H1 (cell line): ENCODE measurements at regions not wholly inside any gene's neighbourhood (a gene's known extent, or its start where the extent isn't known, plus 50 kb on each side); places are given as distances from the start of the nearest gene placed in this dataset.

ENCODE experiments used
- CTCF ChIA-PET: fragments of 300-600 bp; sonication (Branson Sonifier 250); formaldehyde crosslinking; loops from one replicate; lab custom pipeline; 2021; ENCODE audit not compliant: partially characterized antibody; lab: Charles Lee
- POLR2A ChIA-PET: fragments of 300-600 bp; sonication (Branson Sonifier 250); formaldehyde crosslinking; loops from one replicate; lab custom pipeline; 2021; ENCODE audit warnings: inconsistent platforms; ENCODE audit not compliant: partially characterized antibody; lab: Charles Lee
- DNase-seq, 2 experiments: peaks; one replicate each; pipeline versions ENCODE4 v3.0.0 to v3.0.0-alpha.2; 2010 to 2022; ENCODE audit warnings: low spot score in 2 of 2, low read depth in 1 of 2, mixed read lengths in 1 of 2
- FAIRE-seq: peaks from 2 replicates; lab custom pipeline; 2011; peaks lifted over from hg19 to GRCh38; lab: Jason Lieb, UNC
- H2AFZ ChIP-seq: 2 replicates; pipeline ENCODE4 v1.8.1; 2012; ENCODE audit warnings: low read length, inconsistent platforms
- H2AK5ac ChIP-seq: 2 replicates; pipeline ENCODE4 v1.6.1; 2013; ENCODE audit warnings: low read depth, low read length
- H2BK120ac ChIP-seq: replicated peaks from 2 replicates; pipeline ENCODE3; 2013; ENCODE audit warnings: low read depth, low read length, inconsistent platforms
- H2BK12ac ChIP-seq: 2 replicates; pipeline ENCODE4 v1.6.1; 2013; ENCODE audit warnings: low read depth, low read length
- H2BK15ac ChIP-seq: 2 replicates; pipeline ENCODE4 v1.6.1; 2013; ENCODE audit warnings: low read length
- H2BK20ac ChIP-seq: 2 replicates; pipeline ENCODE4 v1.6.1; 2013; ENCODE audit warnings: low read length
- H2BK5ac ChIP-seq: 2 replicates; pipeline ENCODE4 v1.6.1; 2013; ENCODE audit warnings: low read depth, low read length
- H3K14ac ChIP-seq: 2 replicates; pipeline ENCODE4 v1.6.1; 2013; ENCODE audit warnings: inconsistent platforms; ENCODE audit not compliant: insufficient read length
- H3K18ac ChIP-seq: 2 replicates; pipeline ENCODE4 v1.6.1; 2013; ENCODE audit warnings: low read length; ENCODE audit errors: extremely low read depth
- H3K23ac ChIP-seq: 2 replicates; pipeline ENCODE4 v1.6.1; 2013; ENCODE audit warnings: inconsistent platforms; ENCODE audit not compliant: insufficient read length
- H3K23me2 ChIP-seq: 2 replicates; pipeline ENCODE4 v1.6.1; 2013; ENCODE audit warnings: low read depth, low read length
- H3K27ac ChIP-seq: 2 replicates; pipeline ENCODE4 v1.6.1; 2011; ENCODE audit warnings: low read depth, low read length, inconsistent platforms
- H3K27me3 ChIP-seq, 4 experiments: replicated peaks in 1 of 4; 1 replicate in 1 of 4; 2 replicates in 3 of 4; pipeline versions ENCODE4 v1.6.1 to v1.8.1; 2011 to 2013; ENCODE audit warnings: low read length in 3 of 4, mild to moderate bottlenecking in 3 of 4, inconsistent platforms in 2 of 4, mixed read lengths in 2 of 4, moderate library complexity in 1 of 4; ENCODE audit not compliant: control insufficient read depth in 3 of 4, insufficient read depth in 3 of 4; ENCODE audit errors: extremely low read depth in 1 of 4
- H3K36me3 ChIP-seq, 4 experiments: 2 replicates each; pipeline versions ENCODE4 v1.6.1 to v1.8.1; 2011 to 2013; ENCODE audit warnings: mild to moderate bottlenecking in 4 of 4, low read length in 3 of 4, moderate library complexity in 2 of 4, control low read depth in 1 of 4, inconsistent platforms in 1 of 4; ENCODE audit not compliant: insufficient read depth in 4 of 4, control insufficient read depth in 2 of 4
- H3K4ac ChIP-seq: replicated peaks from 2 replicates; pipeline ENCODE3; 2013; ENCODE audit warnings: low read length, low read depth, mixed read lengths, inconsistent platforms; ENCODE audit not compliant: insufficient read length
- H3K4me1 ChIP-seq, 4 experiments: replicated peaks in 1 of 4; 1 replicate in 1 of 4; 2 replicates in 3 of 4; pipeline versions ENCODE4 v1.6.1 to v1.8.1; 2011 to 2013; ENCODE audit warnings: low read length in 3 of 4, inconsistent platforms in 2 of 4, mixed read lengths in 1 of 4; ENCODE audit not compliant: insufficient read depth in 4 of 4, control insufficient read depth in 3 of 4
- H3K4me2 ChIP-seq, 2 experiments: 2 replicates each; pipeline versions ENCODE4 v1.6.1 to v1.8.1; 2011 to 2013; ENCODE audit warnings: low read depth in 2 of 2, low read length in 2 of 2, control low read depth in 1 of 2, inconsistent platforms in 1 of 2, mild to moderate bottlenecking in 1 of 2; ENCODE audit not compliant: insufficient read depth in 1 of 2
- H3K4me3 ChIP-seq, 4 experiments: fragments of 200-600, 300-600 bp in 1 of 4; sonication (generic), shearing (Covaris generic), sonication (Bioruptor Twin) in 1 of 4; 2 replicates each; pipeline versions ENCODE4 v1.5.1 to v1.8.1; 2011 to 2016; ENCODE audit warnings: low read length in 4 of 4, low read depth in 3 of 4, control low read depth in 2 of 4, inconsistent platforms in 2 of 4, mild to moderate bottlenecking in 2 of 4, mixed read lengths in 1 of 4, moderate library complexity in 1 of 4; ENCODE audit not compliant: insufficient read depth in 2 of 4; ENCODE audit errors: extremely low read depth in 1 of 4
- H3K56ac ChIP-seq: replicated peaks from 2 replicates; pipeline ENCODE3; 2013; ENCODE audit warnings: low read depth, mild to moderate bottlenecking, mixed read lengths, low read length, inconsistent platforms; ENCODE audit not compliant: insufficient read length
- H3K79me1 ChIP-seq: 2 replicates; pipeline ENCODE4 v1.6.1; 2013; ENCODE audit warnings: low read depth, low read length, control low read depth
- H3K79me2 ChIP-seq, 2 experiments: 2 replicates each; pipeline versions ENCODE4 v1.6.1 to v1.8.1; 2012 to 2013; ENCODE audit warnings: low read length in 2 of 2, mild to moderate bottlenecking in 2 of 2, inconsistent platforms in 1 of 2; ENCODE audit not compliant: insufficient read depth in 2 of 2, control insufficient read depth in 1 of 2
- H3K9ac ChIP-seq, 4 experiments: replicated peaks in 1 of 4; 1 replicate in 1 of 4; 2 replicates in 3 of 4; pipeline versions ENCODE4 v1.6.1 to v1.8.1; 2011 to 2013; ENCODE audit warnings: low read depth in 3 of 4, low read length in 3 of 4, control low read depth in 2 of 4, mild to moderate bottlenecking in 2 of 4, moderate library complexity in 2 of 4, inconsistent platforms in 1 of 4; ENCODE audit errors: extremely low read depth in 1 of 4
- H3K9me3 ChIP-seq, 2 experiments: 2 replicates each; pipeline versions ENCODE4 v1.6.1 to v1.8.1; 2012 to 2013; ENCODE audit warnings: mild to moderate bottlenecking in 2 of 2, moderate library complexity in 2 of 2, control low read depth in 1 of 2, inconsistent platforms in 1 of 2, low read depth in 1 of 2, low read length in 1 of 2, mixed read lengths in 1 of 2; ENCODE audit not compliant: insufficient read depth in 2 of 2
- H4K20me1 ChIP-seq, 2 experiments: replicated peaks in 1 of 2; 2 replicates each; pipeline versions ENCODE3 to v1.8.1; 2011 to 2013; ENCODE audit warnings: inconsistent platforms in 2 of 2, low read length in 2 of 2, mild to moderate bottlenecking in 1 of 2; ENCODE audit not compliant: insufficient read depth in 2 of 2, control insufficient read depth in 1 of 2
- H4K5ac ChIP-seq: 2 replicates; pipeline ENCODE4 v1.6.1; 2013; ENCODE audit warnings: low read length, low read depth, mixed read lengths, inconsistent platforms; ENCODE audit not compliant: insufficient read length
- H4K8ac ChIP-seq: 2 replicates; pipeline ENCODE4 v1.8.0; 2013; ENCODE audit warnings: mild to moderate bottlenecking, moderate library complexity, low read length, inconsistent platforms; ENCODE audit not compliant: insufficient read depth; ENCODE audit errors: extremely low read depth
- H4K91ac ChIP-seq: replicated peaks from 2 replicates; pipeline ENCODE3; 2013; ENCODE audit warnings: low read length, mixed read lengths, inconsistent platforms; ENCODE audit not compliant: insufficient read length
- BRCA1 ChIP-seq: IDR thresholded peaks from 2 replicates; pipeline ENCODE4 v1.6.1; 2012; ENCODE audit warnings: low read depth, low read length, improper control_type of control experiment
- EZH2 ChIP-seq: fragments of 200-600 bp; sonication (generic); IDR thresholded peaks from 2 replicates; pipeline ENCODE4 v1.7.1; 2012; ENCODE audit warnings: low read depth, mild to moderate bottlenecking, moderate library complexity, low read length, inconsistent platforms; ENCODE audit not compliant: severe bottlenecking
- GTF2F1 ChIP-seq: IDR thresholded peaks from 2 replicates; pipeline ENCODE4 v1.6.1; 2012; ENCODE audit warnings: low read depth, low read length, improper control_type of control experiment, borderline replicate concordance
- SIX5 ChIP-seq: IDR thresholded peaks from 2 replicates; pipeline ENCODE4 v1.6.1; 2011; ENCODE audit warnings: mild to moderate bottlenecking, low read depth, low read length
- SP2 ChIP-seq: IDR thresholded peaks from 2 replicates; pipeline ENCODE4 v1.6.1; 2012; ENCODE audit warnings: mild to moderate bottlenecking, low read length, inconsistent platforms
- YY1 ChIP-seq: IDR thresholded peaks from 2 replicates; pipeline ENCODE4 v1.6.1; 2011; ENCODE audit warnings: low read depth, mild to moderate bottlenecking, low read length
- TF ChIP-seq, protein P1 (sequence below): IDR thresholded peaks from 2 replicates; pipeline ENCODE4 v1.6.1; 2012; ENCODE audit warnings: inconsistent platforms
- TF ChIP-seq, protein P2 (sequence below), 3 experiments: IDR thresholded peaks; 1 replicate in 2 of 3; 2 replicates in 1 of 3; pipeline versions ENCODE4 v1.5.1 to v1.6.1; 2011; ENCODE audit warnings: low read length in 3 of 3, mild to moderate bottlenecking in 3 of 3, inconsistent platforms in 2 of 3, low read depth in 1 of 3, moderate library complexity in 1 of 3; ENCODE audit not compliant: insufficient read depth in 1 of 3; ENCODE audit errors: control extremely low read depth in 1 of 3

DNA sequence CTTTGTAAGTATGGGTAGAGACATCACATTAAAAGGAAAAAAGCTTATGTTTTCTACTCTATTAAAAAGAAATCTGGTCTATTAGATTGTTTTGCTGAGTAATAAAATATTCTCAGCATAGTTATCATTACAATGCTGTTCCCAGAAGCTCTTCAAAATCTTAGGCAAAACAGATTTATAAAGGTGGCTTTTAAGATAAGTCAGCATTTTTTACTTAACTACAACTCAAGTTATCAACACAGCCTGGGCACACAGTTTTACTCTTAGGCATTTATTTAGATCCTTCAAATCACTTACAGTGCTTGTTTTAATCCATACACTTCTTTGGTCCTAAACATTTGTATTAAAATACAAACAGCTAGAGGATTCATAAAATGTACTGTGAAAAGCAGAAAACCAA lies 534.8 kb upstream of the NCAM2 start:
- no peak overlapping the region for H4K91ac ChIP-seq
- no peak overlapping the region for H3K18ac ChIP-seq
- CTCF ChIA-PET: interaction anchor here (1.3 kb wide), 1 partner anchor 19 kb away, joined by 7 read pairs; no protein-coding TSS in a partner anchor

More for the DNA sequence above, 534.8 kb upstream of the NCAM2 start:
- no peak overlapping the region for H2BK120ac ChIP-seq
- no peak overlapping the region for H3K56ac ChIP-seq
- no peaks in the 10 kb centered on the region for H3K36me3 ChIP-seq
- H3K9ac ChIP-seq: no peak overlapping the region
- H3K4me2 ChIP-seq: no peak overlapping the region
- H3K4me3 ChIP-seq: no peak overlapping the region
- no peak overlapping the region for H2AFZ ChIP-seq
- H3K9me3 ChIP-seq: no peaks in the 10 kb centered on the region; a peak in 1 of 4 replicates
- FAIRE-seq (no peak), DNase-seq (no peak)
- H4K5ac ChIP-seq: no peak overlapping the region
- no peak overlapping the region for H4K8ac ChIP-seq
- H3K14ac ChIP-seq: no peak overlapping the region
- no peaks in the 10 kb centered on the region for H3K79me2 ChIP-seq
- no peaks in the 10 kb centered on the region for H3K23me2 ChIP-seq
- H3K27me3 ChIP-seq: peaks cover 0 to 1% (median 0%) of the 10 kb centered on the region in 4 experiments; a peak in 1 of 7 replicates
- POLR2A ChIA-PET: no interaction called here
- no peak overlapping the region for H2BK12ac ChIP-seq
- no peak overlapping the region for H3K27ac ChIP-seq
- no peak overlapping the region for H2BK15ac ChIP-seq
- H2AK5ac ChIP-seq: no peak overlapping the region
- TF ChIP-seq, protein P1, sequence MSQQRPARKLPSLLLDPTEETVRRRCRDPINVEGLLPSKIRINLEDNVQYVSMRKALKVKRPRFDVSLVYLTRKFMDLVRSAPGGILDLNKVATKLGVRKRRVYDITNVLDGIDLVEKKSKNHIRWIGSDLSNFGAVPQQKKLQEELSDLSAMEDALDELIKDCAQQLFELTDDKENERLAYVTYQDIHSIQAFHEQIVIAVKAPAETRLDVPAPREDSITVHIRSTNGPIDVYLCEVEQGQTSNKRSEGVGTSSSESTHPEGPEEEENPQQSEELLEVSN: no peak
- TF ChIP-seq GTF2F1 (no peak), BRCA1 (no peak), EZH2 (no peak), SP2 (no peak), SIX5 (no peak), YY1 (no peak)
- TF ChIP-seq, protein P2, sequence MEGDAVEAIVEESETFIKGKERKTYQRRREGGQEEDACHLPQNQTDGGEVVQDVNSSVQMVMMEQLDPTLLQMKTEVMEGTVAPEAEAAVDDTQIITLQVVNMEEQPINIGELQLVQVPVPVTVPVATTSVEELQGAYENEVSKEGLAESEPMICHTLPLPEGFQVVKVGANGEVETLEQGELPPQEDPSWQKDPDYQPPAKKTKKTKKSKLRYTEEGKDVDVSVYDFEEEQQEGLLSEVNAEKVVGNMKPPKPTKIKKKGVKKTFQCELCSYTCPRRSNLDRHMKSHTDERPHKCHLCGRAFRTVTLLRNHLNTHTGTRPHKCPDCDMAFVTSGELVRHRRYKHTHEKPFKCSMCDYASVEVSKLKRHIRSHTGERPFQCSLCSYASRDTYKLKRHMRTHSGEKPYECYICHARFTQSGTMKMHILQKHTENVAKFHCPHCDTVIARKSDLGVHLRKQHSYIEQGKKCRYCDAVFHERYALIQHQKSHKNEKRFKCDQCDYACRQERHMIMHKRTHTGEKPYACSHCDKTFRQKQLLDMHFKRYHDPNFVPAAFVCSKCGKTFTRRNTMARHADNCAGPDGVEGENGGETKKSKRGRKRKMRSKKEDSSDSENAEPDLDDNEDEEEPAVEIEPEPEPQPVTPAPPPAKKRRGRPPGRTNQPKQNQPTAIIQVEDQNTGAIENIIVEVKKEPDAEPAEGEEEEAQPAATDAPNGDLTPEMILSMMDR (IDR thresholded peaks at IDR 0.05; ENCODE audit: control extremely low read depth in 1 of 3, insufficient read depth in 1 of 3, low read depth in 1 of 3, low read length in 3 of 3): no peak
- H3K79me1 ChIP-seq: no peaks in the 10 kb centered on the region
- H3K23ac ChIP-seq: no peak overlapping the region
- H2BK5ac ChIP-seq: no peak overlapping the region
- H2BK20ac ChIP-seq: no peak overlapping the region
- H3K4ac ChIP-seq: no peak overlapping the region
- no peaks in the 10 kb centered on the region for H3K4me1 ChIP-seq
- no peaks in the 10 kb centered on the region for H4K20me1 ChIP-seq
